ENCODE measurements at regions not wholly inside any gene's neighbourhood (a gene's known extent, or its start where the extent isn't known, plus 50 kb on each side); places are given as distances from the start of the nearest gene placed in this dataset.
"Not testable (repeated sequence)": the region's sequence is repeated elsewhere in the genome, so short reads cannot be mapped to it uniquely, and the experiment has no call there.

GRCh38 chr2:134043028-134043427 lies 210.8 kb upstream of the MGAT5 start:
- TF ChIP-seq POLR2A, POLR2AphosphoS5, EP300 (IDR thresholded peaks at IDR 0.05): not testable (repeated sequence)
- TF ChIP-seq, protein P1, sequence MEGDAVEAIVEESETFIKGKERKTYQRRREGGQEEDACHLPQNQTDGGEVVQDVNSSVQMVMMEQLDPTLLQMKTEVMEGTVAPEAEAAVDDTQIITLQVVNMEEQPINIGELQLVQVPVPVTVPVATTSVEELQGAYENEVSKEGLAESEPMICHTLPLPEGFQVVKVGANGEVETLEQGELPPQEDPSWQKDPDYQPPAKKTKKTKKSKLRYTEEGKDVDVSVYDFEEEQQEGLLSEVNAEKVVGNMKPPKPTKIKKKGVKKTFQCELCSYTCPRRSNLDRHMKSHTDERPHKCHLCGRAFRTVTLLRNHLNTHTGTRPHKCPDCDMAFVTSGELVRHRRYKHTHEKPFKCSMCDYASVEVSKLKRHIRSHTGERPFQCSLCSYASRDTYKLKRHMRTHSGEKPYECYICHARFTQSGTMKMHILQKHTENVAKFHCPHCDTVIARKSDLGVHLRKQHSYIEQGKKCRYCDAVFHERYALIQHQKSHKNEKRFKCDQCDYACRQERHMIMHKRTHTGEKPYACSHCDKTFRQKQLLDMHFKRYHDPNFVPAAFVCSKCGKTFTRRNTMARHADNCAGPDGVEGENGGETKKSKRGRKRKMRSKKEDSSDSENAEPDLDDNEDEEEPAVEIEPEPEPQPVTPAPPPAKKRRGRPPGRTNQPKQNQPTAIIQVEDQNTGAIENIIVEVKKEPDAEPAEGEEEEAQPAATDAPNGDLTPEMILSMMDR (IDR thresholded peaks at IDR 0.05), result not testable (repeated sequence)
